DMS53 treated with DMSO at 0.1 percent for 48 hours (cell line): ENCODE measurements at regions not wholly inside any gene's neighbourhood (a gene's known extent, or its start where the extent isn't known, plus 50 kb on each side); places are given as distances from the start of the nearest gene placed in this dataset.
"Not testable (repeated sequence)": the region's sequence is repeated elsewhere in the genome, so short reads cannot be mapped to it uniquely, and the experiment has no call there.

Experiments
- DNase-seq: peaks from one replicate; lab custom pipeline; 2025; ENCODE audit not compliant: unreplicated experiment; lab: John Stamatoyannopoulos, UW

- DNase-seq = no peak
Observed at GRCh38 chr2:115904516-115904915, 1462.1 kb downstream of the DPP10 start.

- DNase-seq = no peak
Observed at GRCh38 chr2:115908731-115909130, 1466.3 kb downstream of the DPP10 start.

- DNase-seq = peak; percentile 39
Observed at GRCh38 chr2:115910270-115910669, 1467.8 kb downstream of the DPP10 start.

- no peak for DNase-seq
Observed at GRCh38 chr2:115913921-115914320, 1471.5 kb downstream of the DPP10 start.

- no peak for DNase-seq
Observed at GRCh38 chr2:115921541-115921940, 1479.1 kb downstream of the DPP10 start.

- DNase-seq = no peak
Observed at GRCh38 chr2:115939902-115940301, 1497.5 kb downstream of the DPP10 start.

- DNase-seq = no peak
Observed at GRCh38 chr2:115942800-115943199, 1500.4 kb downstream of the DPP10 start.

GRCh38 chr2:115946341-115946740, 1503.9 kb downstream of the DPP10 start:
- DNase-seq = no peak

GRCh38 chr2:115946891-115947290, 1504.5 kb downstream of the DPP10 start:
- DNase-seq = no peak

GRCh38 chr2:115976916-115977315, 1534.5 kb downstream of the DPP10 start:
- no peak for DNase-seq

GRCh38 chr2:115999039-115999438, 1556.6 kb downstream of the DPP10 start:
- DNase-seq = no peak

- no peak for DNase-seq
Observed at GRCh38 chr2:116023026-116023425, 1580.6 kb downstream of the DPP10 start.

GRCh38 chr2:116038758-116039157, 1596.3 kb downstream of the DPP10 start:
- not testable (repeated sequence) for DNase-seq

GRCh38 chr2:116042530-116042929, 1600.1 kb downstream of the DPP10 start:
- DNase-seq = no peak

GRCh38 chr2:116057538-116057937, 1615.1 kb downstream of the DPP10 start:
- DNase-seq = no peak

GRCh38 chr2:116061023-116061422, 1618.6 kb downstream of the DPP10 start:
- DNase-seq = no peak

- DNase-seq = no peak
Observed at GRCh38 chr2:116073731-116074130, 1631.3 kb downstream of the DPP10 start.

GRCh38 chr2:116074161-116074560, 1631.7 kb downstream of the DPP10 start:
- no peak for DNase-seq

GRCh38 chr2:116088236-116088635, 1645.8 kb downstream of the DPP10 start:
- no peak for DNase-seq

GRCh38 chr2:116094196-116094595, 1651.8 kb downstream of the DPP10 start:
- no peak for DNase-seq

GRCh38 chr2:116095636-116096035, 1653.2 kb downstream of the DPP10 start:
- no peak for DNase-seq

GRCh38 chr2:116098049-116098448, 1655.6 kb downstream of the DPP10 start:
- no peak for DNase-seq

GRCh38 chr2:116109471-116109870, 1667.0 kb downstream of the DPP10 start:
- no peak for DNase-seq

- no peak for DNase-seq
Observed at GRCh38 chr2:116117845-116118244, 1675.4 kb downstream of the DPP10 start.
